A673 (cell line): ENCODE measurements at regions not wholly inside any gene's neighbourhood (a gene's known extent, or its start where the extent isn't known, plus 50 kb on each side); places are given as distances from the start of the nearest gene placed in this dataset.

ENCODE experiments used
- BruUV-seq: library from RNA; stranded (reverse); fragments of 400-500 nt; replicated peaks from 2 replicates; lab custom pipeline; 2021; lab: Mats Ljungman, UMichigan
- CTCF ChIA-PET: fragments of 300-600 bp; sonication (Branson Sonifier 250); formaldehyde crosslinking; loops from one replicate; lab custom pipeline; 2022; ENCODE audit warnings: antibody characterized with exemption; lab: Charles Lee
- POLR2A ChIA-PET: fragments of 300-600 bp; sonication (Branson Sonifier 250); formaldehyde crosslinking; loops from one replicate; lab custom pipeline; 2022; ENCODE audit warnings: antibody characterized with exemption; ENCODE audit not compliant: low non-redundant PET; lab: Charles Lee
- DNase-seq: peaks from one replicate; pipeline ENCODE4 v3.0.0-alpha.2; 2015; ENCODE audit warnings: low spot score
- H3K27ac ChIP-seq: fragments of 200-600 bp; sonication (generic); 2 replicates; pipeline ENCODE4 v1.5.1; 2016; ENCODE audit warnings: mixed run types, low read depth, mild to moderate bottlenecking, mixed read lengths, antibody characterized with exemption, low read length; ENCODE audit not compliant: poor library complexity, severe bottlenecking
- H3K27me3 ChIP-seq: fragments of 200-600 bp; sonication (generic); replicated peaks from 2 replicates; pipeline ENCODE4 v1.6.1; 2017; ENCODE audit warnings: mixed run types, low read depth, mild to moderate bottlenecking, mixed read lengths, antibody characterized with exemption, low read length; ENCODE audit not compliant: insufficient read depth, poor library complexity
- H3K36me3 ChIP-seq: fragments of 200-600 bp; sonication (generic); 2 replicates; pipeline ENCODE4 v1.6.1; 2016; ENCODE audit warnings: mixed run types, mild to moderate bottlenecking, mixed read lengths, antibody characterized with exemption, low read length; ENCODE audit not compliant: insufficient read depth, poor library complexity, severe bottlenecking
- H3K4me1 ChIP-seq: fragments of 200-600 bp; sonication (generic); 2 replicates; pipeline ENCODE4 v1.6.1; 2017; ENCODE audit warnings: mixed run types, mild to moderate bottlenecking, mixed read lengths, antibody characterized with exemption, low read length; ENCODE audit not compliant: insufficient read depth, poor library complexity, severe bottlenecking
- H3K4me3 ChIP-seq: fragments of 200-600 bp; sonication (generic); 2 replicates; pipeline ENCODE4 v1.5.1; 2016; ENCODE audit warnings: low read depth, mixed run types, mild to moderate bottlenecking, mixed read lengths, low read length; ENCODE audit not compliant: poor library complexity, severe bottlenecking
- H3K9me3 ChIP-seq: fragments of 200-600 bp; sonication (generic); 2 replicates; pipeline ENCODE4 v1.6.1; 2016; ENCODE audit warnings: mixed run types, low read depth, mild to moderate bottlenecking, mixed read lengths, antibody characterized with exemption, low read length; ENCODE audit not compliant: poor library complexity, severe bottlenecking
- CTCF ChIP-seq: fragments of 300-800, 200-600 bp; sonication (generic); conservative IDR thresholded peaks from 2 replicates; pipeline ENCODE4 v1.5.1; 2017; ENCODE audit warnings: low read depth, mild to moderate bottlenecking, antibody characterized with exemption, low read length, moderate library complexity, mixed read lengths
- EZH2 ChIP-seq: fragments of 200-600 bp; sonication (generic); IDR thresholded peaks from 2 replicates; pipeline ENCODE4 v1.6.1; 2017; ENCODE audit warnings: borderline replicate concordance, low read depth, mild to moderate bottlenecking, mixed read lengths, antibody characterized with exemption, low read length; ENCODE audit not compliant: poor library complexity, severe bottlenecking
- intact Hi-C: fragments of 100-400 bp; cut with micrococcal nuclease; formaldehyde crosslinking; loops from one replicate; pipeline ENCODE4 v1.10.0; 2022; ENCODE audit not compliant: unreplicated experiment

GRCh38 chr13:21799671-21800070, 128.8 kb downstream of the FGF9 start:
- CTCF ChIA-PET = no interaction called here
- BruUV-seq = no TSS peak

GRCh38 chr13:21800837-21801616, 130.2 kb downstream of the FGF9 start:
- no peak for DNase-seq
- no peak overlapping the region for H3K27ac ChIP-seq
- H3K4me3 ChIP-seq = no peak overlapping the region
- H3K36me3 ChIP-seq = no peaks in the 10 kb centered on the region
- no peaks in the 10 kb centered on the region for H3K4me1 ChIP-seq
- H3K27me3 ChIP-seq = no peaks in the 10 kb centered on the region
- CTCF ChIA-PET = no interaction called here
- BruUV-seq = no TSS peak
- TF ChIP-seq CTCF (no peak), EZH2 (no peak)
- intact Hi-C loops = no loop called here
- no peaks in the 10 kb centered on the region for H3K9me3 ChIP-seq
- POLR2A ChIA-PET = no interaction called here

More at GRCh38 chr13:21799671-21800070, 128.8 kb downstream of the FGF9 start:
- Histone ChIP-seq H3K27ac (no peak overlapping the region), H3K4me1 (no peaks in the 10 kb centered on the region), H3K36me3 (no peaks in the 10 kb centered on the region), H3K27me3 (no peaks in the 10 kb centered on the region), H3K4me3 (no peak overlapping the region), H3K9me3 (no peaks in the 10 kb centered on the region)
- intact Hi-C loops = no loop called here
- POLR2A ChIA-PET = no interaction called here
- TF ChIP-seq EZH2 (no peak), CTCF (no peak)
- DNase-seq = no peak

- DNase-seq = no peak
- intact Hi-C loops = no loop called here
- Histone ChIP-seq H3K4me1 (no peaks in the 10 kb centered on the region), H3K36me3 (no peaks in the 10 kb centered on the region), H3K4me3 (no peak overlapping the region), H3K27ac (no peak overlapping the region), H3K27me3 (no peaks in the 10 kb centered on the region), H3K9me3 (no peaks in the 10 kb centered on the region)
- ChIA-PET POLR2A (no interaction called here), CTCF (no interaction called here)
- TF ChIP-seq CTCF (no peak), EZH2 (no peak)
- BruUV-seq = no TSS peak
Observed at GRCh38 chr13:21805733-21806132, 134.9 kb downstream of the FGF9 start.
